ENCODE measurements at regions not wholly inside any gene's neighbourhood (a gene's known extent, or its start where the extent isn't known, plus 50 kb on each side); places are given as distances from the start of the nearest gene placed in this dataset.

DNA sequence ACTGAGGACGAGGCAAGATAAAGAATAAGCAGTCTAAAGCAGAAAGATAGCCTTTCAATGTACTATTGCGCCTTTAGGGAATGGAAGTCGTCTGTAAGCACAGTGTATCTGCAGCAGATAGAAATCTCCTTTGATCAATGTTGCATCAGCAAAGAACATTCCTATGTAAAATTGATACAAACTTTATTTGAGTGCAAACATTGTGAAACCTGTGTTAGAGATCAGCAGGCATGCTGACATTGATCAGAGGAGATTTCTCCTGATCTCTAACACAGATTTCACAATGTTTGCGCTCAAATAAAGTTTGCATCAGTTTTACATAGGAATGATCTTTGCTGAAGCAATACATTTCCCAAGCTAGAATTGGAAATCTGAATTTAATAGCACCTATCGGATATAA lies 1446.8 kb downstream of the MRPL39 start:
- TF ChIP-seq RAD21 (IDR thresholded peaks at IDR 0.05; ENCODE audit: low read depth) (no peak), CEBPB (IDR thresholded peaks at IDR 0.05) (no peak), YY1 (IDR thresholded peaks at IDR 0.05; ENCODE audit: low read depth) (no peak), CREB1 (IDR thresholded peaks at IDR 0.05; ENCODE audit: low read depth) (no peak)
